Common myeloid progenitor, CD34-positive (primary cell): ENCODE measurements at regions not wholly inside any gene's neighbourhood (a gene's known extent, or its start where the extent isn't known, plus 50 kb on each side); places are given as distances from the start of the nearest gene placed in this dataset.
"Not testable (repeated sequence)": the region's sequence is repeated elsewhere in the genome, so short reads cannot be mapped to it uniquely, and the experiment has no call there.

Source experiments
- CTCF ChIA-PET: fragments of 350-600 bp; sonication (Branson Sonifier 250); formaldehyde crosslinking; loops from one replicate; lab custom pipeline; 2021; ENCODE audit warnings: antibody characterized with exemption; lab: Charles Lee
- POLR2A ChIA-PET: fragments of 350-600 bp; sonication (Branson Sonifier 250); formaldehyde crosslinking; loops from one replicate; lab custom pipeline; 2021; ENCODE audit warnings: antibody characterized with exemption; lab: Charles Lee
- DNase-seq, 3 donors: peaks; one replicate each; pipeline versions ENCODE4 v3.0.0 to v3.0.0-alpha.2; 2013
- H3K27ac ChIP-seq, 2 experiments: 1 replicate in 1 of 2; 2 replicates in 1 of 2; pipeline ENCODE4 v1.7.0; 2013; ENCODE audit warnings: inconsistent platforms in 2 of 2, low read length in 2 of 2, mild to moderate bottlenecking in 2 of 2, low read depth in 1 of 2, moderate library complexity in 1 of 2; ENCODE audit not compliant: severe bottlenecking in 2 of 2, insufficient read depth in 1 of 2, poor library complexity in 1 of 2
- H3K27me3 ChIP-seq, 5 experiments: replicated peaks in 2 of 5; 1 replicate in 3 of 5; 2 replicates in 2 of 5; pipeline versions ENCODE4 v1.6.1 to v1.7.0; 2013; ENCODE audit warnings: low read length in 4 of 5, mild to moderate bottlenecking in 2 of 5, moderate library complexity in 2 of 5, inconsistent platforms in 1 of 5; ENCODE audit not compliant: insufficient read depth in 5 of 5, control insufficient read depth in 4 of 5
- H3K36me3 ChIP-seq, 4 experiments: 1 replicate in 2 of 4; 2 replicates in 2 of 4; pipeline versions ENCODE4 v1.6.1 to v1.7.0; 2013; ENCODE audit warnings: low read length in 3 of 4, control low read depth in 1 of 4, mild to moderate bottlenecking in 1 of 4; ENCODE audit not compliant: control insufficient read depth in 4 of 4, insufficient read depth in 4 of 4
- H3K4me1 ChIP-seq, 4 experiments: 1 replicate in 3 of 4; 2 replicates in 1 of 4; pipeline versions ENCODE4 v1.6.1 to v1.7.1; 2013; ENCODE audit warnings: low read length in 3 of 4, mild to moderate bottlenecking in 3 of 4, control low read depth in 1 of 4, inconsistent platforms in 1 of 4, moderate library complexity in 1 of 4; ENCODE audit not compliant: control insufficient read depth in 4 of 4, insufficient read depth in 4 of 4; ENCODE audit errors: control extremely low read depth in 1 of 4
- H3K4me3 ChIP-seq, 7 experiments: 1 replicate in 4 of 7; 2 replicates in 3 of 7; pipeline versions ENCODE4 v1.5.1 to v1.7.0; 2013; ENCODE audit warnings: mild to moderate bottlenecking in 7 of 7, low read length in 6 of 7, moderate library complexity in 6 of 7, inconsistent platforms in 2 of 7, low read depth in 2 of 7, control low read depth in 1 of 7; ENCODE audit not compliant: insufficient read depth in 4 of 7, control insufficient read depth in 1 of 7; ENCODE audit errors: extremely low read depth in 1 of 7
- H3K9me3 ChIP-seq, 5 experiments: 1 replicate in 4 of 5; 2 replicates in 1 of 5; pipeline versions ENCODE4 v1.6.1 to v1.7.1; 2013; ENCODE audit warnings: low read length in 4 of 5, mild to moderate bottlenecking in 2 of 5, inconsistent platforms in 1 of 5, low read depth in 1 of 5, moderate library complexity in 1 of 5; ENCODE audit not compliant: control insufficient read depth in 4 of 5, insufficient read depth in 2 of 5; ENCODE audit errors: control extremely low read depth in 1 of 5
- WGBS: methylation state at CpG from one replicate; pipeline ENCODE4 v1.1.5; 2013; ENCODE audit not compliant: insufficient coverage; 5-methylcytosine and 5-hydroxymethylcytosine counted together

DNA sequence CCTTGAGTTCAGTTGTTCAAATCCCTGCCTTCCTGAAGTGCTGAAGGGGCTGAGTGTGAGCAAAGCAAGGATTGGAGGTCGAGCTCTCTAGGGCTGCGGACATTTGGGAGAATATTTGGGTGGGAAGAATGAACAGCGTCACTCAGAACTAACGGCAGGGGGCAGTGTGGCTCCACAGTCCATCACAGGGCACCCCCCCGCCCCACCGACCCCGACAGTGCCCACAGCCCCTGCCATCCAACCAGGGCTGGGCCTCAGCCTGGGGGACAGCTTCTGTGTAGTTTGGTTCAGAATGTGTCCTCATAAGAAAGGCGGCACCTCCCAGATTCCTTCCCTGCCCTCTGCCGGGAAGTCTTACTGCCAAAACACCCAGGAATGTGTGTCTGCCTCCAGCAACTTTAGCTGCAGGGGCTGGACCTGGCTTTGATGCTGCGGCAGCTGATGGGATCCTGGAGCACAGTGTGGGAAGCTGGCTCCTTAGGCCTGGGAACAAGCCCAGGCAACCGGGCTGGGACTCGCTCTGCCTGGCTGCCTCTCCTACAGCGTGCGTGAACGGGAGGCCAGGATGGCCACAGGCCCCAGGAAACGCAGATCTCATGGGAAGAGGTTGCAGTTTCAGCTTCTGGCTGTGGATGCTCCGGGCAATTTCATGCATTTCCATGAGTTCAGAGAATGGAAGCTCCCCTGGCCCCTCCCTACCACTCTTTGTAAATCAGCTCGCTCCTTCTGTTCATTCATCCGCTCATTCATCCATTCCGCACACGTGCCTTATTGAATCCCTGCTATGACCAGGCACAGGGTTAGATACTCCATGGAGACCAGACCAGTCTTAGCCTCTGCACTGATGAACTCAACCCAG, 104.9 kb upstream of the TMPRSS2 start:
- H3K36me3 ChIP-seq: no peaks in the 10 kb centered on the region
- DNase-seq: peak; percentile 32 to 55 (median 45)
- 77% methylated on average over 16 of the region's 21 CpGs for WGBS
- CTCF ChIA-PET: interaction anchor here (0.6 to 7.0 kb wide), 21 partner anchors 12 to 505 kb away, joined by 3 to 51 read pairs (median 3); no protein-coding TSS in a partner anchor
- H3K27ac ChIP-seq: no peak overlapping the region
- H3K4me3 ChIP-seq: no peak overlapping the region
- H3K9me3 ChIP-seq: no peaks in the 10 kb centered on the region
- H3K27me3 ChIP-seq: peaks cover 0 to 3% (median 0%) of the 10 kb centered on the region in 5 experiments
- H3K4me1 ChIP-seq: peaks cover 0 to 6% (median 3%) of the 10 kb centered on the region in 4 experiments
- POLR2A ChIA-PET: no interaction called here

DNA sequence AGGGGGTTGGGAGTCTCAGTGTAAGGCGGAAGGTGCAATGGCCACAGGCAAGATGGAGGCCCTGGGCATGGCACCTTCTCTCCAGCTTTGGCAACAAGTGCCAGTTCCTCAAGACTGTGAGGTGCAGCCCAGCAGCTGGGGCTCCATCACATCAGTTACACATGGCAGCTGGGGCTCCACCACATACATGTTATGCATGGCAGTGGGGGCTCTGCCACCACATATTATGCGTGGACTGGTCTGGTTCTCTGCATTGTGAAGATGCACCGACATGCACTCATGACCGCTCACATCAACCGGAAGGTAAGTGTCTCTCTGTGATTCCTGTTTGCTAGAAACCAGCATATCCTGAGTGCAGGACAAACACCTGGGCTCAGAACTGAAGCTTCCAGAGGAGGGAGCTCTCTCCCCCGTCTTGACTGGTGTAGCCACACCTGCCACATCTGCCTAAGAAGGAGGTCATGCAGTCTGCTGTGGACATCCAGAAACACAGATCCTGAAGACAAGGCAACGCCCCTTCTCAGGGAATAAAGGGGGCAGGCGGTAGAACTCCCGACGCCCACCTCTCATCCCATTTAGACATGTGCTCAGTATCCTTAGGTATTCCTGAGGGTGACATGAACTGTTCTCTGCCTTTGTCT, 104.1 kb upstream of the TMPRSS2 start:
- POLR2A ChIA-PET: no interaction called here
- peak; percentile 12 to 28 (median 23) for DNase-seq
- H3K4me1 ChIP-seq: peaks cover 0 to 6% (median 3%) of the 10 kb centered on the region in 4 experiments
- CTCF ChIA-PET: interaction anchor here (0.6 to 7.0 kb wide), 17 partner anchors 9 to 496 kb away, joined by 3 to 51 read pairs (median 4); no protein-coding TSS in a partner anchor
- H3K27me3 ChIP-seq: peaks cover 0 to 3% (median 0%) of the 10 kb centered on the region in 5 experiments
- WGBS: 50% methylated on average over 7 of the region's 10 CpGs
- no peak overlapping the region for H3K4me3 ChIP-seq
- H3K9me3 ChIP-seq: no peaks in the 10 kb centered on the region
- H3K27ac ChIP-seq: no peak overlapping the region
- no peaks in the 10 kb centered on the region for H3K36me3 ChIP-seq

DNA sequence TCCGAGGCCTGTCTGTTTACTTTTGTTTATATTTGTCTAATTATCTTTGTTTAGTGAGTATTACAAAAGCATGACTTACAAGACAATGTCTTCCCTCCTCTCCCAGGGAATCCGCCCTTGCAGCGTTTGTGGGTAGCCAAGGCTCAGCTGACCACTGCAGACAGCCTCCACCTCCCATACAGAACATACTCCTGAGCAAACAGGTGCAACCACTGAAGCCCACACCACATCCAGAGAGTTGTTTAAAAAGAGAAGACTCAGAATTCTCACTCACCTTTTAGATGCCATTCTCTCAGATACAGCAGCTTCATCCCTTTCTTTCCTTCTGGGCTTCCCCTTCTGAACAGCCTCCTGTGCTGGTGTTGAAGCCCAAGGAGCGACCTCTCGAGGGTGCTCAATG, 103.5 kb upstream of the TMPRSS2 start:
- Histone ChIP-seq H3K4me3 (no peak overlapping the region), H3K4me1 (peaks cover 0 to 8% (median 3%) of the 10 kb centered on the region in 4 experiments), H3K27me3 (peaks cover 0 to 5% (median 0%) of the 10 kb centered on the region in 5 experiments), H3K27ac (no peak overlapping the region), H3K9me3 (no peaks in the 10 kb centered on the region), H3K36me3 (no peaks in the 10 kb centered on the region)
- no peak for DNase-seq
- ChIA-PET POLR2A (no interaction called here), CTCF (interaction anchor here (1.0 to 7.0 kb wide), 12 partner anchors 9 to 505 kb away, joined by 3 to 51 read pairs (median 4); no protein-coding TSS in a partner anchor)
- 60% methylated on average over 1 of the region's 5 CpGs for WGBS

DNA sequence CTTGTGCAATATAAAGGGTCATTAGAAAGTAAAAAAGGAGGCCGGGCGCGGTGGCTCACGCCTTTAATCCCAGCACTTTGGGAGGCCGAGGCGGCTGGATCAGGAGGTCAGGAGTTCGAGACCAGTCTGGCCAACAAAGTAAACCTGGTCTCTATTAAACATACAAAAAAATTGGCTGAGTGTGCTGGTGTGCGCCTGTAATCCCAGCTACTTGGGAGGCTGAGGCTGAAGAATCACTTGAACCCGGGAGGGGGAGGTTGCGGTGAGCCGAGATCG, 102.8 kb upstream of the TMPRSS2 start:
- POLR2A ChIA-PET, H3K4me1 ChIP-seq, H3K27ac ChIP-seq, H3K4me3 ChIP-seq, H3K27me3 ChIP-seq, DNase-seq, H3K36me3 ChIP-seq, H3K9me3 ChIP-seq: not testable (repeated sequence)
- WGBS: 98% methylated on average over 5 of the region's 12 CpGs
- CTCF ChIA-PET: interaction anchor here (0.9 to 7.0 kb wide), 9 partner anchors 9 to 506 kb away, joined by 3 to 51 read pairs (median 5); no protein-coding TSS in a partner anchor

DNA sequence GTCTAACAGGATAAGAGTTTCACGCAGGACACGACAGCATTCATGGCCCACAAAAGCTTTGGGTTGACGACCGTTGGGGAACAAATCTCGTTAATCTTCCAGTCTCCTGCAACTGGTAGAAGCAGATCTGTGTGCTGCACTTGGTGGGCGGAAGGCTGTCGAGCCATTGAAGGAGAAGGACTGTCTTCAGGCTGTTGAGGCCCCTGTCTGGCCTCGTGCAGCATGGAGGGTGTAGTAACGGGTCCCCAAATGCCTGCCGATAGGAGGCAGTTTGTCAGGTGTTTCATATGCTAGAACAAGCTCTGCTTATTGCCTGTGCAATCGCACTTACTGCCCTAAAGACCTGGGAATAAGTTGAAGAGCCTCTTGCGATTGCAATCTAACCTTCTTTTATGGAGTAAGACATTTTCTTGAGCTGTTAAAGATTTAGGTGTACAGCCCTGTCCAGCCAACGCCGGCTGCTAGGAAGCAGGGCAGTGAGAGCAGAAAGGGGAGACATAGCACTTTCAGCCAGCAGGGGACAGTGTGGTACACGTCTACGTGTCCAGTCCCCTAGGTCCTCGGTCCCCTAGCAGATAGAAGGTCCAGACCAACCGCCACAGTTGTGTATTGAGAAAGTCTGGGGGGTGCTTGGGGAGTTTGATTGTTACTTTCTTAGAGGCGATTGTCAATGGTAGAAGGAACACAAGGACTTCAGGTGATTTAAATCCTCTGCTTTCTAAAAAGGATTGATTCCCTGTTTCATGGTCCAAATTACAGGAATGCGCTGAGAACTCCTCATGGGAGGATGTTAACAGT, 102.3 kb upstream of the TMPRSS2 start:
- Histone ChIP-seq H3K27ac (no peak overlapping the region), H3K4me3 (no peak overlapping the region), H3K36me3 (no peaks in the 10 kb centered on the region), H3K4me1 (peaks cover 0 to 8% (median 3%) of the 10 kb centered on the region in 4 experiments), H3K27me3 (peaks cover 0 to 5% (median 0%) of the 10 kb centered on the region in 5 experiments), H3K9me3 (no peaks in the 10 kb centered on the region)
- ChIA-PET CTCF (interaction anchor here (0.8 to 4.3 kb wide), 6 partner anchors 9 to 207 kb away, joined by 3 to 24 read pairs (median 4); no protein-coding TSS in a partner anchor), POLR2A (no interaction called here)
- DNase-seq: peak; percentile 36 to 63 (median 56)
- 61% methylated on average over 20 of the region's 20 CpGs for WGBS

DNA sequence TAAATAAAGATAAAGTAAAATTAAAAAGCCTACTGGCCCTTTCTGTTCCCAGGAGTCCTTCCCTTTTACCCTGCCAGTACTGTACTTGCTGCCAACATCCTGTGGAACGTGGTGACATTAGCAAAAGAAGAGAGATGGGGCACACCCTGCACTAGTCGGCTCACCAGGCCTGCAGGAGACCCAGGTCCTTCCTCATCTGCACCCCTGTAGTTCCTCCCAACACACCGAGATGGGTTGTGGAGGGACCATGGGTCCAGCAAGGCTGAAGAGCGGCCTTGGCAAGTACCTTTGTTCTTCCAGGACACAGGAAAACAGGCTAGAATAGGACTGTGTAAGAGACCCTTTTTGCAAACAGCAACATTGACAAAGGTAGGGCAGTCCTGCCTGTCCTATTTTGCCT, 98.7 kb upstream of the TMPRSS2 start:
- no peak for DNase-seq
- no peak overlapping the region for H3K4me3 ChIP-seq
- H3K4me1 ChIP-seq: peaks cover 0 to 4% (median under 1%) of the 10 kb centered on the region in 4 experiments
- no peaks in the 10 kb centered on the region for H3K36me3 ChIP-seq
- POLR2A ChIA-PET: no interaction called here
- H3K9me3 ChIP-seq: no peaks in the 10 kb centered on the region
- CTCF ChIA-PET: no interaction called here
- H3K27me3 ChIP-seq: peaks cover 0 to 8% (median 0%) of the 10 kb centered on the region in 5 experiments
- no peak overlapping the region for H3K27ac ChIP-seq
- 83% methylated on average over 2 of the region's 4 CpGs for WGBS
